GM18861 (cell line): ENCODE measurements at regions not wholly inside any gene's neighbourhood (a gene's known extent, or its start where the extent isn't known, plus 50 kb on each side); places are given as distances from the start of the nearest gene placed in this dataset.

Experiments
- ATAC-seq: cut with Tn5 transposase; IDR thresholded peaks from one replicate; pipeline ENCODE4 v1.9.1; 2021; ENCODE audit not compliant: unreplicated experiment

DNA sequence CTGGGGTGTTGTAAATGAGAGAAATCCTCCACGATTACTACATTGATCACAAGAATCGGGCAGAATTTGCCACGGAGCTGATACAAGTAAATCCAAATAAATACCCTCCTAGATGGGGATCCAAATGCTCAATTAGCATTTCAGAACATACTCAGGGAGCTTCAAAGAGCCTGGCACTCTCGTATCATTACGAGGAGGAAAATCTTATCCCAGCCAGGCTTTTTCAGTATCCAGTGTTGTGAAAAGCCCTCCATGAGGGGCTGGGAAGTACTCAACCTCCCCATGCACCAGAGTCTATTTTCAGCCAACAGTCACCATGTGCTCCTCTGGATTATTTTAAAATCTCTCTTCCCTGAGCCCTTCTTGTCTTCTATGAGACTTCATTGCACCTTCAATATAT, 122.6 kb upstream of the ARRDC4 start:
- ATAC-seq: no peak

DNA sequence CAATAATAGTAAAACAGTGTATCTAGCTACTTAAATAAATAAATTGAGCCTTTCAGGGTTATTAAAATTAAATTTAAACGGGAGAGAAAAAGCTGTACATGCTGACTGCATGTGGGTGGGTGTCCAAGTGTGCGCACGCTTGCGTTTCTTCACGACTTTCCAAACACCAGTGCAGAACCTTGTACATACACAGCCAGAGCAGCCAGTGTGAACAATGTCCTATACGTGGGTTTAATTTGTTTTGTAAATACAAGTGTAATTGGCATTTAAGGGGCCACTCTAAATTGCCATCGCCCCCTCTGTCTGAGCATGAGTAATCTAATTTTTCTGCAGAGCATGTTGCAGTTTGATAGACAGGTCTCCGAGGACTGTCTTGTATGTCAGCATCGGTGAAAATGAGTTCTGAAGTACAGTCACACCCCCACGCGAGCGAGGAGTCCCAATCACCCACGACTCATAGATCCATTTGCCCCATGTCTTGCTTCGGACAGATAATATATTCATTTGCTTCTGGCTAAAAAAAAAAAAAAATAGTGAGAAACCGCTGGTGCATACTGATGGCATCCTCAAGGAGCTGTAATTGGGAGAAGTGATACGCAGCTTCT, 121.8 kb upstream of the ARRDC4 start:
- ATAC-seq: no peak

DNA sequence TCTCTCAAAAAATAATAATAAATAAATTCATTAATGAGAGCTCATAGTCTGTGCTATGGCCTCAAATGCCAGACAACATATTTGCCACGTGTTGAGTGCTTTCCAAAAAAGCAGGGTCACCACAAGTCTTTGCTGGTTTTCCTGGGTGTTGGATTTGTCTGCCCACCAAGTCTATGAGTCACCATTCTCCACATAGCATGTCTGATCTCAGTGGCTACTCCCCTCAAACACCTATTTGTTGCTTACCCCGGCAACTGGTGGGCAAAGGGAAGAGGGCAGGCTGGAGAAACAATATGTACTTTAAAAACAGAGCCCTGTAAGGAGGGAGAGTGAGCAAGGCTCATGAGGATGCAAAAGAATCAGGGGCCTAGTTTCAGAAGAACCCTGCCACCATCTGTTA, 120.0 kb upstream of the ARRDC4 start:
- no peak for ATAC-seq

DNA sequence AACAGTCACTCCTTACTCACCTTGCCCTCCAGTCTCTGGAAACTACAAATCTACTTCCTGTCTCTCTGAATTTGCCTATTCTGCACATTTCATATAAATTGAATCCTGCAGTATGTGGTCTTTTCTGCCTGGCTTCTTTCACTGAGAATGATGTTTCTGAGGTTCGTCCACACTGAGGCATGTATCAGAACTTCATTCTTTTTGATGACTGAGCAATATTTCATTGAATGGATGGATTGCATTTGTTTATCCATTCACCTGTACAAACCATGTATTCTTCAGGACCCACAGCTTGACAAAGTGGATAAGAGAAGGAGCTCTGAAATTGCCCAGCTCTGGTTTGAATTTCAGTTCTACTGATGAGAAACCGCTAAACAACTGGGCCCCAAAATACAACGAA, 118.9 kb upstream of the ARRDC4 start:
- no peak for ATAC-seq

DNA sequence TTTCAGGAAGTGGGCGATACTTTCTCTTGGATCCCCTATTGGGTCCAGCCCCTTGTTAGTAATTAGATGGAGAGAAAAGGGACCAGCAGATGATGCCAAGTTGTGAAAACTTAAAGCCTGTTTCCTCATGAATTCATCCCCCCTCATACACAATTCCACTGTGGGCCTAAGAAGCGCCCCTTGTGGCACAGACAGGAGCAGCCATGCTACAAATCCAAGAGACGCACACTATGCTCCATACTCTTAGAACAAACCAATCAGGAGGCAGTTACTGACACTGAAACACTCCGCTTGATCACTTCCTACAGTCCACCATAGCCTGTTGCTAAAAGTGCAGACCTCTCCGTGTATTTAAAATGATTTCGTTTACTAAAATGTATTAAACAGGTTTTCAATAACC, 111.3 kb upstream of the ARRDC4 start:
- no peak for ATAC-seq

DNA sequence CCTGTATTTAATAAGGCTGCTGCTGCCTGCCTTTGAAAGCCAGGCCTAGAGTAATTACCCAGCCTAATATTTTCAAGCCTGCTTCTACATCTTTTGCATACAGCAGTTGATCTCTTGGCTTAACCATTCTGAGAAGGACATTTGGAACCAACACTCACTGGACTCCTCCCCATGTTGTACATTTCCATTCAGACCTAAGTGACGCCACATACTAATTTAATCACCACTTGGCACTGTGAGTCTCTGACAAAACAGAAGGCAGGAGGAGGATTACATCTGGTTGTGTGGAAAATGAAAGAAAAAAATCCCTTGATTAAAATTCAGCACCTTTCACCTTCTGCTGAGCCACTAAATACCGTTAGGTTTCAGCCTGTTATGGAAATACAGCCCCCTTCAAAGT, 102.2 kb upstream of the ARRDC4 start:
- ATAC-seq: no peak

DNA sequence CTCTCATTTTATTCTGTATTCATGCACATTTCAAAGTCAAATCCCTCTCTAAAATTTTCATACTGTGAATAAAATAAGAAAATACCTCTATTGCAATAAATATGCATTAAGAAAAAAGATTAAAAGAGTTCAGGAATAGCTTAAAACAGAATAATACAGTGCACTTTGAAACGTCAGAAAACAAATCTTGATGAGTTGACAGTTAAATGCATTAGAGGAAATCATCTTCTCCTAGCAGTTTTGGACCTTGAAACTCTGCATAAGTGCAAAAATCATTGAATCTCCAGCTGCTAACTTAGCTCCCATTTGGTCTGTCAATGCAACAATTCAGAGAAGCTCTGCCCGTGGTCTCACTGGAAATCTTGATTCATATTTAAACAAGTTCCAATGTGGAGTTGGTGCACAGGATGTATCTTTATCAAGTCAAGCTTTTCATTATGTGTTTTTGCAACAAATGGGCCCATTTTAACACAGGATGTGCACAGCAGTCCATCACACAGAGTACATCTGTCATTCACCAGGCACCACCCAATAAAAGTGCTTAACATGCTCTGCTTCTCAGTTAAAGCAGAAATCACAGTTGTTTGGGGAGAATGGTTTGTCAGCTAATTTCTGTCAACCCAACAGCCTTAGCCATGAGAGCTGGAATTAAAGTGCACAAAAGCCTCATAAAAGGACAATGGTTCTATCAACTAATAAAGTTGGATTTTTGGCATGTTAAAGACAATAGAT, 98.8 kb upstream of the ARRDC4 start:
- no peak for ATAC-seq

DNA sequence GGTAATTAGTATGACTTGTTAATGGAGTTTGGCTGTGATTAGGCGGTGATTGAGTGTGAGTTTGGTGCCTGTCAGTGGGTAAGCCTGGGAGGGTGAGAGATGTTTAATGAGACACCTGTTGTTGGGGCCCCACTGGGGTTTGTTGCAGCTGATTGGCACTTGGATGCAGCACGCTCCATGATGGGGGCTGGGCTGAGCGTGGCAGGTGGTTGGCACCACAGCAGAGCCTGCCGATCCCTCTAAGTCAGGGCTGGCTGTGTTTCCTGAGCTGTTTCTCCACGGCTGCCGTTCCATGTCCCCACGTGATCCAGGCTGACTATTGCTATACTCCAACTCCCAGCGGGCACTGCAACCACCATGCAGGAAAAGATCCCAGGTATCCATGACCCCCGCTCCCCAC, 93.5 kb upstream of the ARRDC4 start:
- ATAC-seq: no peak

DNA sequence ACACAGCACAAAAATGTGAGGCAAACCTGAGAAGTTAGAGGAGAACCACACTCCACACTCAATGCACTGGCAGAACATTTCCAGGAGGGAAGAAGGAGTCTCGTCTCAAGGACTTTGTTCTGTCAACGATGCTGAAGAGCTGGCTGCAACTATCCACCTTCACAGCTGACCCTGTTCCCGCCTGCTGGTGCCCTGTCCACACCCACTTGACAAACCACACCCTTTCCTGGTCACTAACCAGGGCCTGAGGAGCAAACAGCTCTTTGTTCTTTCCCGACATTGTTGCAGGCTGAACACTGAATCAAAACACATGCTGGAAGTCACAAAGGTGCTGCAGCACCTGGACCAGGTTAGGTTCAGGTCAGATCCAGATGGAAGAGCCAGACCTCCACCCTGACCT, 92.6 kb upstream of the ARRDC4 start:
- ATAC-seq: no peak

DNA sequence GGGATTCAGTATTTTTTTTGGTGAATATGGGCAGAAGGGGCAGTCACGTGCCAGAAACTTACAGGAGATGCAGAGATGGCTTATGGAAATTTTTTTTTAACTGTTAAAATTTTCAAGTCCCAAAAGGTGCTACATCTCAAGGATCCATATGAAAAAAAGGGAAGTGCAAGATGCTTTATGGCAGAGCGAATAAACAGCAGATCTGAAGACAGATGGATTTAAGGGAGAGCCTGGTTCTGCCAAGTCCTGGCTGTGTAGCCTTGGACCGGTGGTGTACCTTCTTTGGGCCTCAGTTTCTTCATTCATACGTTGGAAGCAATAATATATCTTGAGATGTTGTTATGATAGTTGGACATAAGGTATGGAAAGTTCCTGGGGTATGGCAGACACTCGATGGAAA, 91.5 kb upstream of the ARRDC4 start:
- no peak for ATAC-seq

DNA sequence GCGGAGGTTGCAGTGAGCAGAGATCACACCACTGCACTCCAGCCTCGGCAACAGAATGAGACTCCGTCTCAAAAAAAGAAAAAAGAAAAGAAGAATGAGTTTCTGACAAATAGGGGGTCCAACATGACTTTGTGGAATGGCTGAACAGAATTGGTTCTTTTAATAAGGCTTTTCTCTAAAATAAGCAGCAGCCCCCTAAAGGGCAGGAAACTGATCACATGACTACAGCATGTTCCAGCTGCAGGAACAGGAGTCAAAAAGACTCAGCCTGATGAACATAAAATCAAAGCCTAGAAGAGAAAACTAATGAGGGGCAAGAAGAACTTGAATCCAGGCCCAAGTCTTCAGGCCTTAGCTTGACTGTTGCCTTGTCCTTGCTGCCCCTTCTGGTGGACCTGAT, 89.7 kb upstream of the ARRDC4 start:
- ATAC-seq: no peak

DNA sequence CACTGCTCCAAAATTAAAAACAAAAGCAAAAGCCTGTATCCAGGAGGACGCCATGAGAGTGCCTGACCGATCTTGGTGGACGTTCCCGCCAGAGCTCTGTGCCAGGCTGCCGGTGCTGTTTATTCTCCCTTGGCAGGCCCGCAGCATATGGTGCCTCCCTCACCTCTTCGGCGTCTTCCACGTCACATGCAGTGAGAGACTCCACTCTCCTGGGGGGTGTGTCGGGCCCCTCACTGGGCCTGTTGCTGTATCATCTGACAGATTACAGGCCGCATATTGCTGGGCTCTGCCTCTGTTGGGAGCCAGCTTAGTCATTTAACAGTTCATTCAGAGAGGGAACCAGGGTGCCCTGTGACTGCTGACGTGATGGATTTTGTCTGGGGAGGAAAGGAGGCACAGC, 86.4 kb upstream of the ARRDC4 start:
- ATAC-seq: no peak

DNA sequence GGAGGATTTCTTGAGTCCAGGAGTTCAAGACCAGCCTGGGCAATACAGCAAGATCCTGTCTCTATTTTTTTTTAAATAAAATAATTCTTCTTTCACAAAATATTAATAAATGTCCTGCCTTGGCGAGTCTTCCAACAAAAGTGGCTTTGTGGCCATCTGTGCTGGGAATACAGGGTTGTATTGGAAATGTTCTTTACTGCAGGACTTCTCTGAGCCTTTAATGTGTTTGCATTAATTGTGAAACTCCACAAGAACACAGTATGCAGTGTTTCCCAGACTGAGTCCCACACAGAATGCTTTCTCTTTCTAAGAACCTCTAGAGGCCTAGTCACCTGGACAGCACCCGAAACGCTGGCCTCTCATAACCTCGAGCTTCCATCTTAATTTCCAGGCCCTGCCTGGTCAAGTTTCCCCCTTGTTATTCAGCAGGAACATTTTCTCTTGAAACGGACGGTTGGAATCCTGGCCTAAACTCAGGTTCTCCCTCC, 85.4 kb upstream of the ARRDC4 start:
- no peak for ATAC-seq

DNA sequence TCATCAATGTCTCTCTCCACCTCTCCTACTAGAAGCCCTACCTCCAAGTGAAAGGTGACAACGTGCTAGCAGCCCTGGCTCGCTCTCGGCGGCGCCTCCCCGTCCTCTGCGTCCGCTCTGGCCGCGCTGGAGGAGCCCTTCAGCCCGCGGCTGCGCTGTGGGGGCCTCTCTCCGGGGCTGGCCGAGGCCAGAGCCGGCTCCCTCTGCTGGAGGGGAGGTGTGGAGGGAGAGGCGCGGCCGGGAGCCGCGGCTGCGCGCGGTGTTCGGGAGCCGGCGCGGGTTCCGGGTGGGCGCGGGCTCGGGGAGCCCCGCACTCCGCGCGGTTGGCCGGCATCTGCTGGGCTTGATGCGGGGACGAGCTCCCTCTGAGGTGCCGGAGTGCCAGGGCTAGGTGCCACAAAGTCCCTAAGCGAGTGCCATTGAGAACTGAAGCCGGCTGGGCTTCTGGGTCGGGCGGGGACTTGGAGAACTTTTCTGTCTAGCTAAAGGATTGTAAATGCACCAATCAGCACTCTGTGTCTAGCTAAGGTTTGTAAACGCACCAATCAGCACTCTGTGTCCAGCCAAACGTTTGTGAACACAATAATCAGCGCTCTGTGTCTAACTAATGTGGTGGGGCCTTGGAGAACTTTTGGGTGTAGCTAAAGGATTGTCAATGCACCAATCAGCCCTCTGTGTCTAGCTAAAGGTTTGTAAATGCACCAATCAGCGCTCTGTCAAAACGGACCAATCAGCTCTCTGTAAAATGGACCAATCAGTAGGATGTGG, 84.8 kb upstream of the ARRDC4 start:
- no peak for ATAC-seq

DNA sequence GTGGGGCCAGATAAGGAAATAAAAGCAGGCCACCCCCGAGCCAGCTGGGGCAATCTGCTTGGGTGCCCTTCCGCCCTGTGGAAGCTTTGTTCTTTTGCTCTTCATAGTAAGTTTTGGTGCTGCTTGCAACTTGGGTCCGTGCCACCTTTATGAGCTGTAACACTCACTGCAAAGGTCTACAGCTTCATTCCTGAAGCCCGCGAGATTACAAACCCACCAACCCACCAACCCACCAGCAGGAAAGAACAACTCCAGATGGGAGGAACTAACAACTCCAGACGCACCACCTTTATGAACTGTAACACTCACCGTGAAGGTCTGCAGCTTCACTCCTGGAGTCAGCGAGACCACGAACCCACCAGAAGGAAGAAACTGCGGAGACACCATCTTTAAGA, 84.2 kb upstream of the ARRDC4 start:
- ATAC-seq: no peak

DNA sequence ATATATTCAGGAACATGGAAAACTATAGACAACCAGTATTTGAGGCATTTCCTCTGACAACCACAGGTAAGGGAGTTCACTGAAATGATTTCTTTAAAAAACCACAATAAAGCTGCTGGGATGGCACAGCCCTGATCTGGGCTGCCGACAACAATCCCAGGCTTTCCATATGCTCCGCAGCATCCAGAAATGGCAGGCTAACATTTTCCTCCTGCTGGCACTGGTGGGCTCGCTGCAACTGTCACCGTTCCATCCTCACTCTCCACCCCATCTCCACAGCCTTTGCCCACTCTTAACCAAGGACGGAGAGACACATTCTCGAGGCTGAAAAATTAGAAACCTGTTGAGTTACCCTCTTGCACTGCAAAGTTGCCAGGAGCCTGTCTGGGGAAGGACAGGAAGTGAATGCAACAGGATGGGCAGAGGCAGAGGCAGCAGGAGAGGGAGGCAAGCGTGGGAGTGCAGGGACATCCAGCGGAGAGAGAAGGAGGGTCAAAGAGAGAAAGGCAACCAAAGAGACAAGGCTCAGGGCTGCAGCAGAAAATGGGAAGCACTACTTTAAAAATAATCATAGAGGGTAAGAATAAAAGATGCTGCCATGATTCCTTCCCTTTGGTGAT, 79.0 kb upstream of the ARRDC4 start:
- ATAC-seq: no peak

DNA sequence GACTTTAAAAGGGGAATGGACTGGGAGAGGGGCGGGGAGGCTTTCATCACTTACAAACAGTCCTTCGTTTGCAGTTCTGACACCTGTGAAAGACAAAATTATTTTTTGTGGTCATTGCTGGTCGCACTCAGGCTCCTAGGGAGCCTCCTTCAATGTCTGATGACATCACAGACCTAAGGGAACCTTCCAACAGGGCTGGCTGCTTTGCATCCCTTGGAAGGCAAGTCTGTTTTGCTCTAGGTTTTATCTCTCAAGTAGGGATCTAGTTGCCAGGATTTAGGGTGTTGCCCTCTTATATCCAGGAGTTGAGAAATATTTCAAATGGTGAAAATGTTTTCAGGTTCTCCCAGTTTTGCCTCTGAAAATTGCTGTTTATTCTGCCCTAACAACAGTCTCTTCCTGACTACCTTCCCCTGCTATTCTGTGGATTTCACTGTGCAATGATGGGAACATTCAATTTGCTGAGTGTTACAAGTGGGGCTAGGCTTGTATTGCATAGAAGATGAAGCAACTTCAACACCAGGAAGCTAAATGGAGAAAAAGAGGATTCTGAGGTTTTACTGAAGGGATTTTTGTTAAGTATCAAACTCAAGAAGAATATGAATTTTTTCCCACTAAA, 75.9 kb upstream of the ARRDC4 start:
- ATAC-seq: no peak

DNA sequence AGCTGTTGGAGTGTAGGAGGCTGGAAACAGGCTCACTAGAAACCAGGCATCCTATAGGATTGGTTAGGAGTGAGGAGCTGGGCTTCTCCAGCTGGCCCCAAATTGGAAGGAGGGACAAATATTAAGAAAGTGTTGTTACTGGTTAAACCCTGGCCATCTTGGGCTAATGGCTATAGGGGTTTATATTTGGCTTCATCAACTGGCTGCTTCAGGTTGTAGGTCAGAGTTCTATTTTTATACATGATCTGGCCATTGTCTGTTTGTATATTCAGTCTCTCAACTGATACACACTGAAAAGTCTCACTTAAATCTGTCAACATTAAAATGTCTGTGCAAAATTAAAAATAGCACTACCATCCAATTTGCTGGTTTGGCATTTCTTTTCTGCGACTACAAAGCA, 70.2 kb upstream of the ARRDC4 start:
- no peak for ATAC-seq

DNA sequence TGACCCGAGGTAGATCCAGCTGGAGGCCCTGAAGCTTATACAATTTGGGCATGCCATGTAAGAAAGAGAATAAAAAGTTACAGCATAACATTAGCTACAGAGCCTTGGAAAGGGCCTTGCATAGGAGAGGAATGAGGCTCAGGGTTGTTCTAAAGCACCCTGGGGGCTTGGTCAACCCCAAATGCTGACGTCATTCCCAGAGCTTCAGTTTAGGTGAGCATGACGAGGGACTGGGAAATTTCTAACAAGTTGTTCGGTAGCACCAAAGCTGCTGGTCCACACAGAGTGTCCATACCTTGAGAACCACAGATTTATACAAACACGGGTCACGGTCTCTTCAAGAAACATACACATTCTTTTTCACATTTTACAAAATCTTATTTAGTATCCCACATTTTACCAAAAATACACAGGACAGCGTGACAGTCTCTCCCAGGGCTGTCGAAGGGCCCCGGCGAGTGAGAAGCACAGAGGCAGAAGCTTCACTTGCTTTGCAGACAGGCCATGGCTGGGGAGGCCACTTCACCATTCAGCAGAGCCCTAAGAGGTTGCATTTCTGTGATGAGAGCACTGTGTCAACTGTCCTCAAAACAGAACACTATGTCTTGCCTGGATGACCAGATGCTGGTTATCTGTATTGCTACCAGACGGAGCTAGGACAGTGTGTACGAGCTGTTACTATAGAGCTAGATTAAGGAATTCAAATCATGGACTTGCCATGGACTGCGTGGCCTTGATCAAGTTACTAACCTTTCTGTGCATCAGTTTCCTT, 68.2 kb upstream of the ARRDC4 start:
- ATAC-seq: no peak

DNA sequence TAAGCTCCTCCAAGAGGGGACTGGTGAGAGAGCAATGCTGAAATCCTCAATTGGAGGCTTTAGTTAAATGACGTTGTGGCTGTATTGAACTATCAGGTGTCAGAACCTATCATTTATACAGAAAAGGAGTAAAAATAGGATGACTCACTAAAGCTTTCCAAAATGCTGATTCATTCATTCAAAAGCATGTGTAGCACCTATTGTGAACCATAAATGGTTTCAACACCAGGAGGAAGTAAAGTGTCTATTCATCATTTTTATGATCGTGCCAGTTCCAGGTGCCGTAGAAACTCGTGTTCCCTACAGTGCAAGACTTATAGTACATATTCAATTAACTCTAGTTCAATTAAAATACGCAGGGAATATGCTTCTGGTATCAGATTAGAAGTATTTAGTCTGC, 66.5 kb upstream of the ARRDC4 start:
- ATAC-seq: no peak

DNA sequence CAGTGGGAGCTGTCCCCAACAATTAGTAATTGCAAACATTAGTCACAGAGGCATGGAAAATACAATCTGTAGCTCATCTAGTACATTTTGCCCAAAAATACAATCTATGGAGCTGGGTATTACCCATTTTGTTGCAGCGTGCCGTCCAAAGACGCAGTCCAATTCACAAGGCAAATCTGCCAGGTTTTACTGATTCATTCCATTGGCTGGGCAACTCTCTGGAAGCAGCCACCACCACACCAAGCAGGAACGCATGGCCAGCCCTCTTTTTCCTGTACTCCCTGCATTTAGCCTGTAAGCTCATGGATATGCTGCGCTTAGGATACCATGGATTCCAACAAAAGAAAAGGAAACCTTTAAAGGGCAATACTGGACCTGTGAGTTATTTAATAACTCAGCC, 60.5 kb upstream of the ARRDC4 start:
- ATAC-seq: no peak
